Heart right ventricle (tissue), 16 donors: ENCODE measurements at regions not wholly inside any gene's neighbourhood (a gene's known extent, or its start where the extent isn't known, plus 50 kb on each side); places are given as distances from the start of the nearest gene placed in this dataset.

Experiments
- ATAC-seq, 8 donors: fragments of 200-7000 bp; cut with Tn5 transposase; one replicate each; pipeline ENCODE4 v1.9.1; 2020; ENCODE audit warnings: mild to moderate bottlenecking in 8 of 8, moderate library complexity in 8 of 8, moderate number of reproducible peaks in 1 of 8
- DNase-seq, 2 donors: peaks; one replicate each; pipeline ENCODE4 v3.0.0-alpha.2; 2020
- H3K27ac ChIP-seq, 10 donors: fragments of 200-600 bp; sonication (generic) in 2 of 10; one replicate each; pipeline versions ENCODE4 v1.5.0 to v1.8.0; 2020 to 2022; ENCODE audit warnings: mild to moderate bottlenecking in 3 of 10
- H3K27me3 ChIP-seq, 7 donors: fragments of 200-600 bp; one replicate each; pipeline ENCODE4 v1.8.0; 2021 to 2022; ENCODE audit warnings: mild to moderate bottlenecking in 2 of 7
- H3K36me3 ChIP-seq, 9 donors: fragments of 200-600 bp; sonication (generic) in 1 of 9; one replicate each; pipeline versions ENCODE4 v1.5.0 to v1.8.0; 2020 to 2022; ENCODE audit warnings: mild to moderate bottlenecking in 2 of 9
- H3K4me1 ChIP-seq, 9 donors: fragments of 200-600 bp; sonication (generic) in 1 of 9; one replicate each; pipeline versions ENCODE4 v1.5.0 to v1.8.0; 2020 to 2022; ENCODE audit warnings: mild to moderate bottlenecking in 4 of 9
- H3K4me3 ChIP-seq, 10 donors: fragments of 200-600 bp; sonication (generic) in 2 of 10; one replicate each; pipeline versions ENCODE4 v1.5.0 to v1.8.0; 2020 to 2022; ENCODE audit warnings: mild to moderate bottlenecking in 7 of 10, moderate library complexity in 2 of 10
- H3K9me3 ChIP-seq, 11 donors: fragments of 200-600 bp in 10 of 11; sonication (generic) in 2 of 11; one replicate each; pipeline versions ENCODE4 v1.5.0 to v1.8.0; 2013 to 2022; ENCODE audit warnings: mild to moderate bottlenecking in 2 of 11, control low read depth in 1 of 11, moderate library complexity in 1 of 11
- CTCF ChIP-seq, 9 donors: fragments of 200-600 bp; sonication (generic) in 2 of 9; IDR thresholded peaks; one replicate each; pipeline versions ENCODE4 v1.5.0 to v1.8.0; 2021 to 2022; ENCODE audit warnings: antibody characterized with exemption in 9 of 9, mild to moderate bottlenecking in 5 of 9, moderate library complexity in 1 of 9
- WGBS, 2 donors: extraction: QIAGEN DNeasy Blood & Tissue Kit; methylation state at CpG; one replicate each; pipeline ENCODE4 v1.1.7; 2013; ENCODE audit warnings: inconsistent platforms in 1 of 2; 5-methylcytosine and 5-hydroxymethylcytosine counted together
- intact Hi-C, 10 donors: fragments of 100-400 bp; cut with DNase I; formaldehyde crosslinking; loops; one replicate each; pipeline versions ENCODE4 v1.11.1 to v1.14.2; 2022
- donor health status: Arrhythmogenic right ventricular cardiomyopathy.
- donor health status: ischemic (EF 13 %, LVEDD 7.1; RV severe dilation, severe dysfunction).
- donor health status: healthy with polysubstance abuse.
- donor health status: DM: no; HTN: yes; CAD: no.
- donor health status: DM: no; HTN: no; CAD: no.
- donor health status: ischemic (EF 25% LVEDD 6.9; RV normal size, moderate dysfunction).
- donor health status: ischemic (EF 25% LVEDD 5.7; RV mildly dilated, moderate dysfunction).
- donor health status: healthy.
- donor health status: DM: yes; HTN: yes; CAD: no.
- donor health status: Ischemic cardiomyopathy.
- donor health status: ischemic (EF 35%, LVEDD 5.7; RV mildly dilated, moderate dysfunction).
- donor health status: nonischemic (EF 11% LVEDD 7.7; RV severe dilation, severe dysfunction).
- donor health status: DM: yes; HTN: yes; CAD: no.
- donor health status: PGD.
- donor health status: ischemic (EF 29% LVEDD 5.4; RV normal size, mild dysfunction).
- donor health status: nonischemic (EF 23%, LVEDD 6.1; RV moderate dilation, normal function).

GRCh38 chr9:755454-756381 is 85.8 kb upstream of the DMRT1 start:
- TF ChIP-seq CTCF (IDR thresholded peaks at IDR 0.05): no peak
- H3K36me3 ChIP-seq: peaks cover 0 to 8% (median 0%) of the 10 kb centered on the region in 9 donors
- H3K9me3 ChIP-seq: no peaks in the 10 kb centered on the region
- H3K27ac ChIP-seq: peak overlapping the region in 3 of 10 donors; percentile 13 to 72 (median 31)
- H3K4me3 ChIP-seq: no peak overlapping the region
- DNase-seq (no peak), ATAC-seq (peak in 2 of 8 donors; percentile 26 to 59)
- no peaks in the 10 kb centered on the region for H3K27me3 ChIP-seq
- 77 to 86% methylated on average over 12 of the region's 12 CpGs for WGBS, 2 donors
- H3K4me1 ChIP-seq: peaks cover 0 to 44% (median 20%) of the 10 kb centered on the region in 9 donors
- intact Hi-C loops: loop anchor here in 5 of 10 donors (2.0 to 5.0 kb wide), 3 partner anchors 139 to 143 kb away; no protein-coding TSS in a partner anchor

GRCh38 chr9:757246-757881 is 84.1 kb upstream of the DMRT1 start:
- Histone ChIP-seq H3K27ac (no peak overlapping the region), H3K27me3 (no peaks in the 10 kb centered on the region), H3K4me1 (peaks cover 0 to 28% (median 11%) of the 10 kb centered on the region in 9 donors), H3K4me3 (no peak overlapping the region), H3K36me3 (peaks cover 0 to 8% (median 0%) of the 10 kb centered on the region in 9 donors), H3K9me3 (no peaks in the 10 kb centered on the region)
- 71 to 77% methylated on average over 13 of the region's 13 CpGs for WGBS, 2 donors
- ATAC-seq (peak; percentile 59 to 81 (median 68)), DNase-seq (peak in 1 of 2 donors; percentile 34)
- peak; percentile 29 to 70 (median 58) for TF ChIP-seq CTCF (IDR thresholded peaks at IDR 0.05)
- intact Hi-C loops: loop anchor here in 6 of 10 donors (1.0 to 5.0 kb wide), 4 partner anchors 141 to 145 kb away; no protein-coding TSS in a partner anchor

GRCh38 chr9:758146-758545 is 83.4 kb upstream of the DMRT1 start:
- no peaks in the 10 kb centered on the region for H3K27me3 ChIP-seq
- H3K27ac ChIP-seq: no peak overlapping the region
- H3K9me3 ChIP-seq: no peaks in the 10 kb centered on the region
- peaks cover 0 to 3% (median 0%) of the 10 kb centered on the region in 9 donors for H3K36me3 ChIP-seq
- intact Hi-C loops: loop anchor here in 2 of 10 donors (5.0 kb wide), 1 partner anchor 146 kb away; no protein-coding TSS in a partner anchor
- DNase-seq (no peak), ATAC-seq (no peak)
- no peak overlapping the region for H3K4me3 ChIP-seq
- TF ChIP-seq CTCF (IDR thresholded peaks at IDR 0.05): no peak
- peaks cover 0 to 26% (median 11%) of the 10 kb centered on the region in 9 donors for H3K4me1 ChIP-seq
- WGBS, 2 donors: 83 to 89% methylated on average over 5 of the region's 5 CpGs

GRCh38 chr9:759541-759940 is 82.0 kb upstream of the DMRT1 start:
- H3K27me3 ChIP-seq: no peaks in the 10 kb centered on the region
- H3K36me3 ChIP-seq: no peaks in the 10 kb centered on the region
- H3K9me3 ChIP-seq: no peaks in the 10 kb centered on the region
- ATAC-seq (no peak), DNase-seq (no peak)
- peaks cover 0 to 31% (median 12%) of the 10 kb centered on the region in 9 donors for H3K4me1 ChIP-seq
- intact Hi-C loops: loop anchor here in 2 of 10 donors (5.0 kb wide), 1 partner anchor 147 kb away; no protein-coding TSS in a partner anchor
- no peak overlapping the region for H3K27ac ChIP-seq
- TF ChIP-seq CTCF (IDR thresholded peaks at IDR 0.05): no peak
- 90 to 94% methylated on average over 8 of the region's 8 CpGs for WGBS, 2 donors
- H3K4me3 ChIP-seq: no peak overlapping the region
